GM23338 (cell line): ENCODE measurements at regions not wholly inside any gene's neighbourhood (a gene's known extent, or its start where the extent isn't known, plus 50 kb on each side); places are given as distances from the start of the nearest gene placed in this dataset.

Source experiments
- ATAC-seq: fragments of 200-7000 bp; cut with Tn5 transposase; 3 replicates; pipeline ENCODE4 v1.9.1; 2020
- DNase-seq: peaks from one replicate; pipeline ENCODE4 v3.0.0-alpha.2; 2015; ENCODE audit warnings: low spot score
- H2AFZ ChIP-seq: fragments of 200-600 bp; sonication (generic); 2 replicates; pipeline ENCODE4 v1.8.0; 2016; ENCODE audit warnings: antibody characterized with exemption, mild to moderate bottlenecking, moderate library complexity
- H3F3A ChIP-seq: fragments of 200-600 bp; sonication (generic); replicated peaks from 2 replicates; pipeline ENCODE4 v1.8.0; 2017; ENCODE audit warnings: antibody characterized with exemption, mixed run types, low read depth
- H3K27ac ChIP-seq: fragments of 200-600 bp; sonication (generic); 2 replicates; pipeline ENCODE4 v1.6.1; 2016; ENCODE audit warnings: low read depth
- H3K27me3 ChIP-seq: fragments of 200-600 bp; sonication (generic); 2 replicates; pipeline ENCODE4 v1.8.0; 2016; ENCODE audit warnings: mild to moderate bottlenecking, mixed run types, moderate library complexity; ENCODE audit not compliant: insufficient read depth
- H3K36me3 ChIP-seq: fragments of 200-600 bp; sonication (generic); 2 replicates; pipeline ENCODE4 v1.8.0; 2016; ENCODE audit warnings: mild to moderate bottlenecking; ENCODE audit not compliant: insufficient read depth
- H3K4me1 ChIP-seq: fragments of 200-600 bp; sonication (generic); 2 replicates; pipeline ENCODE4 v1.8.0; 2016; ENCODE audit warnings: mild to moderate bottlenecking, moderate library complexity; ENCODE audit not compliant: insufficient read depth
- H3K4me2 ChIP-seq: fragments of 200-600 bp; sonication (generic); 2 replicates; pipeline ENCODE4 v1.7.1; 2017; ENCODE audit warnings: mixed run types
- H3K4me3 ChIP-seq: fragments of 200-600 bp; sonication (generic); 2 replicates; pipeline ENCODE4 v1.6.1; 2016; ENCODE audit warnings: mixed run types
- H3K79me2 ChIP-seq: fragments of 200-600 bp; sonication (generic); replicated peaks from 2 replicates; pipeline ENCODE4 v1.8.0; 2017; ENCODE audit warnings: mild to moderate bottlenecking; ENCODE audit not compliant: insufficient read depth
- H3K9me2 ChIP-seq: fragments of 200-600 bp; sonication (generic); 2 replicates; pipeline ENCODE4 v1.8.0; 2017; ENCODE audit not compliant: insufficient read depth
- H4K20me1 ChIP-seq: fragments of 200-600 bp; sonication (generic); replicated peaks from 2 replicates; pipeline ENCODE4 v1.8.0; 2017; ENCODE audit warnings: mild to moderate bottlenecking; ENCODE audit not compliant: insufficient read depth
- H3K27ac Mint-ChIP-seq: 2 replicates; pipeline ENCODE4 v1.8.0; 2020; ENCODE audit warnings: inconsistent platforms, mild to moderate bottlenecking, moderate library complexity, mixed read lengths
- H3K27me3 Mint-ChIP-seq: 3 replicates; pipeline ENCODE4 v1.8.0; 2022; ENCODE audit warnings: low read depth, mild to moderate bottlenecking, moderate library complexity, mixed read lengths, inconsistent platforms; ENCODE audit not compliant: insufficient read depth, poor library complexity
- H3K36me3 Mint-ChIP-seq: 3 replicates; pipeline ENCODE4 v1.8.0; 2021; ENCODE audit warnings: low read depth, mild to moderate bottlenecking, inconsistent platforms, moderate library complexity, mixed read lengths
- H3K4me1 Mint-ChIP-seq: 3 replicates; pipeline ENCODE4 v1.8.0; 2020; ENCODE audit warnings: mild to moderate bottlenecking, inconsistent platforms, mixed read lengths
- H3K4me3 Mint-ChIP-seq: 3 replicates; pipeline ENCODE4 v1.8.0; 2021; ENCODE audit warnings: moderate library complexity, mild to moderate bottlenecking, inconsistent platforms, mixed read lengths
- H3K9me3 Mint-ChIP-seq: 3 replicates; pipeline ENCODE4 v1.8.0; 2020; ENCODE audit warnings: moderate library complexity, mild to moderate bottlenecking, inconsistent platforms, mixed read lengths
- CREB1 ChIP-seq: fragments of 250-450 bp; sonication (Bioruptor Pico); IDR thresholded peaks from 2 replicates; pipeline ENCODE4 v1.5.0; 2020; ENCODE audit warnings: low read depth, mild to moderate bottlenecking, moderate library complexity
- EZH2 ChIP-seq: fragments of 200-600 bp; sonication (generic); IDR thresholded peaks from one replicate; pipeline ENCODE4 v1.8.0; 2017; ENCODE audit warnings: antibody characterized with exemption, mild to moderate bottlenecking, low read depth; ENCODE audit not compliant: unreplicated experiment
- EZH2phosphoT487 ChIP-seq: fragments of 200-600 bp; sonication (generic); IDR thresholded peaks from one replicate; pipeline ENCODE4 v1.8.1; 2018; ENCODE audit warnings: antibody characterized with exemption; ENCODE audit not compliant: unreplicated experiment
- JUNB ChIP-seq: IDR thresholded peaks from one replicate; pipeline ENCODE4 v1.6.1; 2016; ENCODE audit warnings: antibody characterized with exemption; ENCODE audit not compliant: unreplicated experiment
- NANOG ChIP-seq: IDR thresholded peaks from 2 replicates; pipeline ENCODE4 v1.6.1; 2016; ENCODE audit warnings: antibody characterized with exemption, borderline replicate concordance
- POLR2AphosphoS5 ChIP-seq: IDR thresholded peaks from 2 replicates; pipeline ENCODE4 v1.6.1; 2016; ENCODE audit warnings: antibody characterized with exemption, low read depth
- STAT1 ChIP-seq: IDR thresholded peaks from one replicate; pipeline ENCODE4 v1.6.1; 2016; ENCODE audit warnings: antibody characterized with exemption; ENCODE audit not compliant: unreplicated experiment
- ZNF114 ChIP-seq: fragments of 250-450 bp; sonication (Bioruptor Pico); IDR thresholded peaks from 2 replicates; pipeline ENCODE4 v1.5.0; 2020; ENCODE audit warnings: mild to moderate bottlenecking, moderate library complexity
- ZNF331 ChIP-seq: fragments of 250-450 bp; sonication (Bioruptor Pico); IDR thresholded peaks from 2 replicates; pipeline ENCODE4 v1.5.0; 2020; ENCODE audit warnings: low read depth, mild to moderate bottlenecking, moderate library complexity
- TF ChIP-seq, protein P1 (sequence below): IDR thresholded peaks from 2 replicates; pipeline ENCODE4 v1.6.1; 2016; ENCODE audit warnings: antibody characterized with exemption
- TF ChIP-seq, protein P2 (sequence below), 2 experiments: fragments of 200-600 bp in 1 of 2; sonication (generic) in 1 of 2; conservative IDR thresholded peaks; 2 replicates each; pipeline versions ENCODE4 v1.5.1 to v1.6.1; 2016 to 2017; ENCODE audit warnings: antibody characterized with exemption in 2 of 2, low read depth in 2 of 2, mild to moderate bottlenecking in 2 of 2, moderate library complexity in 1 of 2
- TF ChIP-seq, protein P3 (sequence below): IDR thresholded peaks from one replicate; pipeline ENCODE4 v1.6.1; 2018; ENCODE audit warnings: antibody characterized with exemption; ENCODE audit not compliant: unreplicated experiment
- TF ChIP-seq, protein P4 (sequence below): fragments of 250-450 bp; sonication (Bioruptor Pico); IDR thresholded peaks from 2 replicates; pipeline ENCODE4 v1.5.0; 2020; ENCODE audit warnings: mild to moderate bottlenecking, moderate library complexity

DNA sequence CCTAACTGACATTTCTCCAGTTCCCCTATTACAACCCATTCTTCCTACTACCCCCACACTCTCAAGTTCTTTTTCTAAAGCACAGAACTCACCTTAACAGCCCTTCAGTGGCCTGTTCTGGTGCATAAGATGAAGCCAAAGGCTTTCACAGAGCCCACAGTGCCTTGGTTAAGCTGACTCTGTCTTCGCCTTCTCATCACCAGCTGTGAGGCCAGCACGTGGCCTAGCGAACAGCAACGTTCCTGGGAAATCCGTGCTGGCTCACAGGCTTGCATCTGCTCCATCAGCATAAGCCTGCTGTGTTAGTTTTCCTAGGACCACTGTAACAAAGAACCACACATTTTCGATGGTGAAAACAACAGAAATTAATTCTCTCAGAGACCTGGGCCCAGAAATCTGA is 67.9 kb upstream of the LPAR1 start:
- DNase-seq (peak; percentile 10), ATAC-seq (peak; percentile 81)
- peak overlapping the region; percentile 80; the same call in 1 of the 2 replicates for H2AFZ ChIP-seq

More for the DNA sequence above, 67.9 kb upstream of the LPAR1 start:
- no peaks in the 10 kb centered on the region for H3K9me3 Mint-ChIP-seq
- no peaks in the 10 kb centered on the region for H3K36me3 Mint-ChIP-seq
- TF ChIP-seq CREB1 = no peak
- TF ChIP-seq, protein P1, sequence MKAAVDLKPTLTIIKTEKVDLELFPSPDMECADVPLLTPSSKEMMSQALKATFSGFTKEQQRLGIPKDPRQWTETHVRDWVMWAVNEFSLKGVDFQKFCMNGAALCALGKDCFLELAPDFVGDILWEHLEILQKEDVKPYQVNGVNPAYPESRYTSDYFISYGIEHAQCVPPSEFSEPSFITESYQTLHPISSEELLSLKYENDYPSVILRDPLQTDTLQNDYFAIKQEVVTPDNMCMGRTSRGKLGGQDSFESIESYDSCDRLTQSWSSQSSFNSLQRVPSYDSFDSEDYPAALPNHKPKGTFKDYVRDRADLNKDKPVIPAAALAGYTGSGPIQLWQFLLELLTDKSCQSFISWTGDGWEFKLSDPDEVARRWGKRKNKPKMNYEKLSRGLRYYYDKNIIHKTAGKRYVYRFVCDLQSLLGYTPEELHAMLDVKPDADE = no peak
- no peak for TF ChIP-seq POLR2AphosphoS5
- no peak for TF ChIP-seq ZNF331 (CRISPR knock-in tag)
- no peak for TF ChIP-seq EZH2
- TF ChIP-seq JUNB = no peak
- TF ChIP-seq, protein P2, sequence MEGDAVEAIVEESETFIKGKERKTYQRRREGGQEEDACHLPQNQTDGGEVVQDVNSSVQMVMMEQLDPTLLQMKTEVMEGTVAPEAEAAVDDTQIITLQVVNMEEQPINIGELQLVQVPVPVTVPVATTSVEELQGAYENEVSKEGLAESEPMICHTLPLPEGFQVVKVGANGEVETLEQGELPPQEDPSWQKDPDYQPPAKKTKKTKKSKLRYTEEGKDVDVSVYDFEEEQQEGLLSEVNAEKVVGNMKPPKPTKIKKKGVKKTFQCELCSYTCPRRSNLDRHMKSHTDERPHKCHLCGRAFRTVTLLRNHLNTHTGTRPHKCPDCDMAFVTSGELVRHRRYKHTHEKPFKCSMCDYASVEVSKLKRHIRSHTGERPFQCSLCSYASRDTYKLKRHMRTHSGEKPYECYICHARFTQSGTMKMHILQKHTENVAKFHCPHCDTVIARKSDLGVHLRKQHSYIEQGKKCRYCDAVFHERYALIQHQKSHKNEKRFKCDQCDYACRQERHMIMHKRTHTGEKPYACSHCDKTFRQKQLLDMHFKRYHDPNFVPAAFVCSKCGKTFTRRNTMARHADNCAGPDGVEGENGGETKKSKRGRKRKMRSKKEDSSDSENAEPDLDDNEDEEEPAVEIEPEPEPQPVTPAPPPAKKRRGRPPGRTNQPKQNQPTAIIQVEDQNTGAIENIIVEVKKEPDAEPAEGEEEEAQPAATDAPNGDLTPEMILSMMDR (conservative IDR thresholded peaks at IDR 0.05; ENCODE audit: low read depth in 2 of 2) = no peak
- TF ChIP-seq, protein P3, sequence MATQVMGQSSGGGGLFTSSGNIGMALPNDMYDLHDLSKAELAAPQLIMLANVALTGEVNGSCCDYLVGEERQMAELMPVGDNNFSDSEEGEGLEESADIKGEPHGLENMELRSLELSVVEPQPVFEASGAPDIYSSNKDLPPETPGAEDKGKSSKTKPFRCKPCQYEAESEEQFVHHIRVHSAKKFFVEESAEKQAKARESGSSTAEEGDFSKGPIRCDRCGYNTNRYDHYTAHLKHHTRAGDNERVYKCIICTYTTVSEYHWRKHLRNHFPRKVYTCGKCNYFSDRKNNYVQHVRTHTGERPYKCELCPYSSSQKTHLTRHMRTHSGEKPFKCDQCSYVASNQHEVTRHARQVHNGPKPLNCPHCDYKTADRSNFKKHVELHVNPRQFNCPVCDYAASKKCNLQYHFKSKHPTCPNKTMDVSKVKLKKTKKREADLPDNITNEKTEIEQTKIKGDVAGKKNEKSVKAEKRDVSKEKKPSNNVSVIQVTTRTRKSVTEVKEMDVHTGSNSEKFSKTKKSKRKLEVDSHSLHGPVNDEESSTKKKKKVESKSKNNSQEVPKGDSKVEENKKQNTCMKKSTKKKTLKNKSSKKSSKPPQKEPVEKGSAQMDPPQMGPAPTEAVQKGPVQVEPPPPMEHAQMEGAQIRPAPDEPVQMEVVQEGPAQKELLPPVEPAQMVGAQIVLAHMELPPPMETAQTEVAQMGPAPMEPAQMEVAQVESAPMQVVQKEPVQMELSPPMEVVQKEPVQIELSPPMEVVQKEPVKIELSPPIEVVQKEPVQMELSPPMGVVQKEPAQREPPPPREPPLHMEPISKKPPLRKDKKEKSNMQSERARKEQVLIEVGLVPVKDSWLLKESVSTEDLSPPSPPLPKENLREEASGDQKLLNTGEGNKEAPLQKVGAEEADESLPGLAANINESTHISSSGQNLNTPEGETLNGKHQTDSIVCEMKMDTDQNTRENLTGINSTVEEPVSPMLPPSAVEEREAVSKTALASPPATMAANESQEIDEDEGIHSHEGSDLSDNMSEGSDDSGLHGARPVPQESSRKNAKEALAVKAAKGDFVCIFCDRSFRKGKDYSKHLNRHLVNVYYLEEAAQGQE = no peak
- TF ChIP-seq STAT1 = no peak
- no peak for TF ChIP-seq NANOG
- TF ChIP-seq ZNF114 (CRISPR knock-in tag) = no peak
- TF ChIP-seq EZH2phosphoT487 = no peak
- TF ChIP-seq, protein P4, sequence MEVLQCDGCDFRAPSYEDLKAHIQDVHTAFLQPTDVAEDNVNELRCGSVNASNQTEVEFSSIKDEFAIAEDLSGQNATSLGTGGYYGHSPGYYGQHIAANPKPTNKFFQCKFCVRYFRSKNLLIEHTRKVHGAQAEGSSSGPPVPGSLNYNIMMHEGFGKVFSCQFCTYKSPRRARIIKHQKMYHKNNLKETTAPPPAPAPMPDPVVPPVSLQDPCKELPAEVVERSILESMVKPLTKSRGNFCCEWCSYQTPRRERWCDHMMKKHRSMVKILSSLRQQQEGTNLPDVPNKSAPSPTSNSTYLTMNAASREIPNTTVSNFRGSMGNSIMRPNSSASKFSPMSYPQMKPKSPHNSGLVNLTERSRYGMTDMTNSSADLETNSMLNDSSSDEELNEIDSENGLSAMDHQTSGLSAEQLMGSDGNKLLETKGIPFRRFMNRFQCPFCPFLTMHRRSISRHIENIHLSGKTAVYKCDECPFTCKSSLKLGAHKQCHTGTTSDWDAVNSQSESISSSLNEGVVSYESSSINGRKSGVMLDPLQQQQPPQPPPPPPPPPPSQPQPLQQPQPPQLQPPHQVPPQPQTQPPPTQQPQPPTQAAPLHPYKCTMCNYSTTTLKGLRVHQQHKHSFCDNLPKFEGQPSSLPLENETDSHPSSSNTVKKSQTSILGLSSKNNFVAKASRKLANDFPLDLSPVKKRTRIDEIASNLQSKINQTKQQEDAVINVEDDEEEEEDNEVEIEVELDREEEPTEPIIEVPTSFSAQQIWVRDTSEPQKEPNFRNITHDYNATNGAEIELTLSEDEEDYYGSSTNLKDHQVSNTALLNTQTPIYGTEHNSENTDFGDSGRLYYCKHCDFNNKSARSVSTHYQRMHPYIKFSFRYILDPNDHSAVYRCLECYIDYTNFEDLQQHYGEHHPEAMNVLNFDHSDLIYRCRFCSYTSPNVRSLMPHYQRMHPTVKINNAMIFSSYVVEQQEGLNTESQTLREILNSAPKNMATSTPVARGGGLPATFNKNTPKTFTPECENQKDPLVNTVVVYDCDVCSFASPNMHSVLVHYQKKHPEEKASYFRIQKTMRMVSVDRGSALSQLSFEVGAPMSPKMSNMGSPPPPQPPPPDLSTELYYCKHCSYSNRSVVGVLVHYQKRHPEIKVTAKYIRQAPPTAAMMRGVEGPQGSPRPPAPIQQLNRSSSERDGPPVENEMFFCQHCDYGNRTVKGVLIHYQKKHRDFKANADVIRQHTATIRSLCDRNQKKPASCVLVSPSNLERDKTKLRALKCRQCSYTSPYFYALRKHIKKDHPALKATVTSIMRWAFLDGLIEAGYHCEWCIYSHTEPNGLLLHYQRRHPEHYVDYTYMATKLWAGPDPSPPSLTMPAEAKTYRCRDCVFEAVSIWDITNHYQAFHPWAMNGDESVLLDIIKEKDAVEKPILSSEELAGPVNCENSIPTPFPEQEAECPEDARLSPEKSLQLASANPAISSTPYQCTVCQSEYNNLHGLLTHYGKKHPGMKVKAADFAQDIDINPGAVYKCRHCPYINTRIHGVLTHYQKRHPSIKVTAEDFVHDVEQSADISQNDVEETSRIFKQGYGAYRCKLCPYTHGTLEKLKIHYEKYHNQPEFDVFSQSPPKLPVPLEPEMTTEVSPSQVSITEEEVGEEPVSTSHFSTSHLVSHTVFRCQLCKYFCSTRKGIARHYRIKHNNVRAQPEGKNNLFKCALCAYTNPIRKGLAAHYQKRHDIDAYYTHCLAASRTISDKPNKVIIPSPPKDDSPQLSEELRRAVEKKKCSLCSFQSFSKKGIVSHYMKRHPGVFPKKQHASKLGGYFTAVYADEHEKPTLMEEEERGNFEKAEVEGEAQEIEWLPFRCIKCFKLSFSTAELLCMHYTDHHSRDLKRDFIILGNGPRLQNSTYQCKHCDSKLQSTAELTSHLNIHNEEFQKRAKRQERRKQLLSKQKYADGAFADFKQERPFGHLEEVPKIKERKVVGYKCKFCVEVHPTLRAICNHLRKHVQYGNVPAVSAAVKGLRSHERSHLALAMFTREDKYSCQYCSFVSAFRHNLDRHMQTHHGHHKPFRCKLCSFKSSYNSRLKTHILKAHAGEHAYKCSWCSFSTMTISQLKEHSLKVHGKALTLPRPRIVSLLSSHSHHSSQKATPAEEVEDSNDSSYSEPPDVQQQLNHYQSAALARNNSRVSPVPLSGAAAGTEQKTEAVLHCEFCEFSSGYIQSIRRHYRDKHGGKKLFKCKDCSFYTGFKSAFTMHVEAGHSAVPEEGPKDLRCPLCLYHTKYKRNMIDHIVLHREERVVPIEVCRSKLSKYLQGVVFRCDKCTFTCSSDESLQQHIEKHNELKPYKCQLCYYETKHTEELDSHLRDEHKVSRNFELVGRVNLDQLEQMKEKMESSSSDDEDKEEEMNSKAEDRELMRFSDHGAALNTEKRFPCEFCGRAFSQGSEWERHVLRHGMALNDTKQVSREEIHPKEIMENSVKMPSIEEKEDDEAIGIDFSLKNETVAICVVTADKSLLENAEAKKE = no peak
- Histone ChIP-seq H3K9me2 (peaks cover 6% of the 10 kb centered on the region), H3K36me3 (0 out of 2 replicates have a peak, but pooled peaks cover 3% of the 10 kb centered on the region), H3K79me2 (no peaks in the 10 kb centered on the region), H3K4me3 (no peak overlapping the region), H3K4me1 (peaks cover 5% of the 10 kb centered on the region; the same call in 1 of the 2 replicates), H4K20me1 (no peaks in the 10 kb centered on the region), H3K27ac (no peak overlapping the region), H3F3A (no peaks in the 10 kb centered on the region), H3K27me3 (no peaks in the 10 kb centered on the region), H3K4me2 (no peak overlapping the region)
- peak overlapping the region; percentile 39; the same call in 1 of the 2 replicates for H3K27ac Mint-ChIP-seq
- H3K4me3 Mint-ChIP-seq = no peak overlapping the region
- H3K27me3 Mint-ChIP-seq = no peaks in the 10 kb centered on the region
- peaks cover 8% of the 10 kb centered on the region for H3K4me1 Mint-ChIP-seq
